Stimulated activated CD4-positive, alpha-beta T cell treated with anti-CD3 and anti-CD28 coated beads, Interleukin-1b, Interleukin-23, amount 100 ng/mL, for 1 hour (primary cell): ENCODE measurements at regions not wholly inside any gene's neighbourhood (a gene's known extent, or its start where the extent isn't known, plus 50 kb on each side); places are given as distances from the start of the nearest gene placed in this dataset.
"Not testable (repeated sequence)": the region's sequence is repeated elsewhere in the genome, so short reads cannot be mapped to it uniquely, and the experiment has no call there.

ENCODE experiments used
- DNase-seq, 2 donors: peaks; one replicate each; pipeline ENCODE4 v3.0.0-alpha.2; 2020; ENCODE audit warnings: low read depth in 2 of 2

DNA sequence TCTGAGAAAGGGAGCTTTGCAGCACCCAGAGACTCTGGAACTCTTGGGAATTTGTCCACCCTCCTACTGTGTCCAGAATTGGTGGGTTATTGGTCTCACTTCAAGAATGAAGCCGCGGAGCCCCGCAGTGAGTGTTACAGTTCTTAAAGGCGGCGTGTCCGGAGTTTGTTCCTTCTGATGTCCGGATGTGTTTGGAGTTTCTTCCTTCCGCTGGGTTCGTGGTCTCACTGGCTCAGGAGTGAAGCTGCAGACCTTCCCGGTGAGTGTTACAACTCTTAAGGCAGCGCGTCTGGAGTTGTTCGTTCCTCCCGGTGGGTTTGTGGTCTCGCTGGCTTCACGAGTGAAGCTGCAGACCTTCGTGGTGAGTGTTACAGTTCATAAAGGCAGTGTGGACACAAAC, 824.7 kb downstream of the LRRTM4 start:
- not testable (repeated sequence) for DNase-seq

DNA sequence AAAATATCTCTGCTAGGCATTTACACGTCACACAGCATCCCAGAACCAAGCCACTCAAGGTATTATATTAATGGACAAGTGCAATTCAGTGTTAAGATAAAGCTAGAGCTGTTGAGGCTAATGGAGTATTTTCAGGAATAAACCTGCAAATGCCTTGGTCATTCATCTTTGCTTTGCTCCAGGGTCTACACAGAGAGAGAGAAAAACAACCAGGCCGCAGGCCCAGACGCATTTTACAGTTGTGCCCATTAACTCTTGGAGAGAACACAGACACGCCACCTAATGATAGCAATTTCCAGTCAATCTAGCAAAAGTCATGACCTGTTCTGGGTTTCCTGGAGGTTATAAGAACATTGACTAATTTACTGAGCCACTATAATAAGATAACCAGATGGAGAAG, 829.3 kb downstream of the LRRTM4 start:
- no peak for DNase-seq

DNA sequence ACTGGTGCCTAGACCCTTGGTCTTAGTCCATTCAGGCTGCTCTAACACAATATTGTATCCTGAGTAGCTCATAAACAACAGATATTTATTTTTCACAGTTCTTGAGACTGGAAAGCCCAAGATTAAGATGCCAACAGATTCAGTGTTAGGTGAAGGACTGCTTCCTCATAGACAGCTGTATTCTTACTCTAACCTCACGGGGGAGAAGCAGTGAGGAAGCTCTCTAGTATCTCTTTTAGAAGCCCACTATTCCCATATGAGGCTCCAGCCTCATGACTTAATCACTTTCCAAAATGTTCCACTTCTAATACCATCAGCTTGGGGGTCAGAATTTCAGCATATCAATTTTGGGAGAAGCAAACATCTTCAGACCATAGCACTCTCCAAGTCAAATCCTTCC, 833.4 kb downstream of the LRRTM4 start:
- no peak for DNase-seq

DNA sequence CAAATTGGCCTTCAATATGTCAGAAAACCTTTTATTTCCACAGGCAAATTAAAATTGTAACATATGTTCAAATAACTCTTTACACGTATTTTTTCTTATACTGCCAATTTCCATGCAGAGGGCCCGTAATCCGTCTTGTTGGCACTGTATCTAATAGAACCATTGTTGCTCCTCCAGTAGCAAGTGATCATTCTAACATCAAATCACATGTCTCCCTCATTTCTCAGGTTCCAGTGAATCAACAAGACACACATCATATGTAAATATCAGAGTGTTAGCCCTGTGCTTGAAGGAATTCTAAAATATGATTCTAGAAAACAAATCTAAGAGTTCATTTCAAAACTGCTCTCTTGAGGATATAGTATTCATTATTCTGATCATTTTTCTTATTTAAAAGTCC, 834.3 kb downstream of the LRRTM4 start:
- no peak for DNase-seq

DNA sequence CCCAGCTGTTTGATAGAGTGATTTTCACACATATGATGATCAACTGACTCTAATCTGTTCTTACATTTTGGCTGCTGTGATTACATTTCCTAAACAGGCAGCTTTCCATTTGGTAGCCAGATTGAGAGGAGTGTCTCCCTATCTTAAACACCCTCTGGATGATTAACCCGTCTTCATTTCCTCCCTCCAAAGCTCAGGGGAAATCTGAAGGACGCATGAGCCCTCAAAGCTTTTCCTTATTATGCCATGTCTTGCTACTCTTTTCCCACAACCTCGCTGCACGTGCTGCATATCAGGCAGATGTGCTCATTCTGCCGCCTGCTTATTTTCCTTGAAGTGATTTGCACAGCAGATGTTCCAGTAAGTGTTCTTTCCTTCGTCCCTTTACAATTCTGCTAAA, 837.4 kb downstream of the LRRTM4 start:
- no peak for DNase-seq

DNA sequence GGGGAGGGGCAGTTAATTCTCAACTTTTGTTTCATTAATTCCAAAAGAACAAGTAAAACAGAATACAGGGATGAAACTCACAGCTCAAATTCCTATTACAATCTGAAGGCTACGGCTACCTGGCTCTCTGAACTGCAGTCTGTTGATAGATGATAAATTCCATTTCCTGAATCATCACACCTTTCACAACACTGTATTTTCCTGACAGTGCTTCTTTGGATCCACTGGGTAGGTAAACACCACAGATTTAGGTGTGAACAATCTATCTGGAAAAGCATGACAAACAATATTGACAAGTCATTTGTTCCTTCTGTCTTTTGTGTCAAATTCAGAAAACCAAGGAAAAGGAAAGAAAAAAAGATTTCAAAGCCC, 843.2 kb downstream of the LRRTM4 start:
- no peak for DNase-seq

DNA sequence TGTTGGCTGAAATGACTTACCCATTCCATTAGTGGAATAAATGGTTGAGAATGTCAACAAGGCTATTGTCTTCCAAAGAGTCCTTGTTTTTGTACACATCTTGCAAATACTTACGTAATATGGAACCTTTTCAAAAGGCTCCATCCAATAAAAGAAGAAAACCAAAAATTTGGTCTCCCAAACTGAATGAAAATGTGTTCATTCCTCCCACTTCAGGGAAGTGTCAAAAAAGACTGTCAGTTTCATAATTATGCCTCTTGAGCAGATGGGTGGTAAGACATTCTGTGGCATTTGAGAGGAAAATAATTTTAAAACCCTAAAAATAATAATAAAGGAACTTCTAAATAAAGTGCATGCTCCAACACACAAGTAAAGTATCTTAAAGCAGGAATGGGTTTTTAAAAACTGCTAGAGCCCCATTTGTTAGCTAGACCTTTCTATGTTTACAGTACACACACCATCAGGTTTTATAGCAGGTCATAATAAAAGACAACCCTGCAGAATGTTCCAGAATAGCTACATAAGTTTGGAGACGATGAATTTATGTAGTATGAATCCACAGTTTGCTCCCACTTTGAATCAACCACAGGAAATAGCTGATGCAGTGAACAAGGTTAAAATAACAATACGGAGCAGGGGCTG, 843.7 kb downstream of the LRRTM4 start:
- DNase-seq, result no peak

DNA sequence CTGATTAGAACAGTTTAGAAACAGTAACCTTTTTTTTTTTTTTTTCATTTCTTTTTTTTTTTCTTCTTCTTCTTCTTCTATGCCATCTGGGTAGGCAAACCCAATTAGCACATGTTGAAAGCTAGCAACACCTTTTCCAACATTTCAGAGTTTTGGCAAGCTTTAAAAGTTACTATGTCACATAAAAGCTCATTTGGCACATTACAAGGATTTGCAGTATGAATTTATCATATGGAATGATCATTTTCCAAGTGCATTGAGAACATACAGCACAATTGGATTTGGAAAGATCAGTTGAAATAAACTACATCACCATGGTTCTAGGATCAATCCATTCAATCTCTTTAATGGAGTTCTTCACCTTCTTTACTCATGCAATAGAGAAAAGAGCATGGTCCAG, 847.0 kb downstream of the LRRTM4 start:
- DNase-seq, result no peak

DNA sequence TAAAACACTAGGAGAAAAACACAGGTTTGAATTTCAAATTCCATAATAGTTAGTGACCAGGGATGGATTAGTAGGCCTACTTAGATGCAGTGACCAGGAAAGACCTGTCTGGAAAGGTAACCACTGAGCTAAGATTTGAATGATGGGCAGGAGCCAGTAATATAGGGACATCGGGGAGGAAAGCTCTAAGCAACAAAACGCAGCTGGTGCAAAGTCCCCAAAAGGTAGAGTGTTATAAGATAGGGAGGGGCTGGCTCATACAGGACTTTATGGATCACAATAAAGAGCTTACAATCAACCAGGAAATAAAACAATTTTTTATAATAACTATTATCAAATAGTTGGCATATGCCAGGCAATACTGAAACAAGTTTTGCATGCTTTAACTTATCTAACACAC, 849.4 kb downstream of the LRRTM4 start:
- DNase-seq, result no peak

DNA sequence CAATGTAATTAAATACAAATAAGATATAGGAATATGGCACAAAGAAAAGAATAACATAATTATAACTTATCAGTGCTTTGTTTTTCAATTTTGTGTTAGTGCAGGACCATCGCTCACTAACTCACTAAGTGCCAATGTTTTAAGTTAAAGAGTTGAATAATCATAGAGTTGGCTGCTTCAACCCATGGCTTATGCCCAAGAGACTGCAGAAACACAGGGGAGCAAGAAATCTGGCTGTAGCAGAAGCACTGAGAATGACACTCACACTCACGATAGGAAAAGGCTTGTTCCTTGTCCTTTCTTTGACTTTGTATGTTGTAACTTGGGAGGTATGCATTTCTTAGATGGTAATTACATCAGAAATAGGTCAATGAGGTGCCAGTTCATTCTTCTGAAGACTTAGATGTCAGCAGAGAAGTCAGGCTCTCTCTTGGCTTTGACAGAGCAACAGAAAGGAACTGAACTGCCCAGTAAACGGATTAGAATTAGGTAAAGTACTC, 852.2 kb downstream of the LRRTM4 start:
- DNase-seq, result no peak

DNA sequence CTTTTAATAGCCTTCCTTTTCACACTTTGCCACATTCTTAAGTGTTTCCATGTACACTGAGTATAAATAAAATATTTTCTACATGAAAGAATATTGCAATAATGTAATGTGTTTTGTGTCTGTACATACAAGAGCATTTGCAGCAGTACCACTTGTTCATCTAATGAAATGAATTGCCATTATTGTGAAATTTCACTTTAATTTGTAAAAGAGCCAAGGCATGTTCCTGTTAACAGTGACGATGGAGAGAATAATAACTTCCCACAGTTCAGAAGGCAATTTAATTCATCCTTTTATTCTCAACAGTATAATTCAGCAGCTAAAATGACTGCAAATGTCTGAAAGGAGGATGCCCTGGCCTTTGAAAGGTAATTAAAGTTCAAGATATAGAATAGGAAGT, 853.9 kb downstream of the LRRTM4 start:
- DNase-seq, result no peak

DNA sequence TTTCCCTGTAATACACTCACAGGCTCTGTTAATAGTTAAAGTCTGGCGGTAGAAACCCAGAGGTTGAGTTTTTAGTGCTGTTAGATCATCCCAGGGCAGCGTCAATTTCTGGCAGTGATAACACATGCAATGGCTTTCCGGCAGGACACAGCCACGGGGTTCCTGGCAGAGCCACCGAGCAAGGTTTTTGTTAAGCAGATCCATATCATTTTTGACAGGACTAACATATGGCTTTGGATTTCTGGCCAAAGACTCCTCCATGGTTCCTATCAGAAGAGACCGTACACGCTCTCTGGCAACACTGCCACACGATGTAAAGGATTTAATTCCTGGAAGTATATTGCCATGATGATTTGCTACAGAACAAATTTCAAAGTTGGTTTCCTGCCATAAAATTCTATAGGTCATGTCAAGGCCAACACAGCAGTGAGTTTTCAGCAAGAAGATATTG, 854.3 kb downstream of the LRRTM4 start:
- DNase-seq, result no peak

DNA sequence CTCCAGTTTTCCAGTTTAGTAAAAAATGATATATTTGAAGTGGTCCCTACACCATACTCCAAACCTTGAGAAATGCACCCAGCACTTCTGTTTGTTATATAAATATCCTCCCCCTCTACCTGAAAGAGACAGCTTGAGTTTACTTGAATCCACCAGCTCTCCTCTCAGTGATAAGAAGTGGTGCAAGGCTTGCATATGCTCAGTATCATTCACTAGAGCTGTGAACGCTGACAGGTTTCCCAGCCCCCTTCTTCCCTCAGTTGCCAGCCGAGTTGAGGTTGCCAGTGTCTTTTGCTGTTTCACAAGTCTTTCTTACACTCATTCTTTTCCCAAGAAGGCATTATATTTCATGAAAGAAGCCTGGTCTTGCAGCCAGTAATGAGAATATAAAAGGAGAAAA, 880.0 kb downstream of the LRRTM4 start:
- DNase-seq, result no peak

DNA sequence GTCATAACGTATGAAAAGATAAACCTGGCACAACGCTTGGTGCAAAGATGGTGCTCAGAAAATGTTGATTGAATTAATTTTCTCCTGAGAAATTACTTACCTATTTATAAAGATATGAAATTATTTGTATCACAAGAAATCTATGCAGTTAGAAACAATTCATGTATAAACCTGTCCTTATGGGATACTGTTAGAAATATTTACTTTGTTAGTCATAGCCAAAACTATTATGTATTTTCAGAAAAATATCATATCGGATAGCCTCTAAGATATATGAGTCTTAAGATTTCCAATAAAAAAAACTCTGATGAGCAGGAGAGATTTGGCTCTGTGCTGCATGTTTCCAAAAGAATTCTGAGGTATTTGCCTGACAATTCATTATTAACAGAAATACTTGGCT, 880.7 kb downstream of the LRRTM4 start:
- DNase-seq, result no peak

DNA sequence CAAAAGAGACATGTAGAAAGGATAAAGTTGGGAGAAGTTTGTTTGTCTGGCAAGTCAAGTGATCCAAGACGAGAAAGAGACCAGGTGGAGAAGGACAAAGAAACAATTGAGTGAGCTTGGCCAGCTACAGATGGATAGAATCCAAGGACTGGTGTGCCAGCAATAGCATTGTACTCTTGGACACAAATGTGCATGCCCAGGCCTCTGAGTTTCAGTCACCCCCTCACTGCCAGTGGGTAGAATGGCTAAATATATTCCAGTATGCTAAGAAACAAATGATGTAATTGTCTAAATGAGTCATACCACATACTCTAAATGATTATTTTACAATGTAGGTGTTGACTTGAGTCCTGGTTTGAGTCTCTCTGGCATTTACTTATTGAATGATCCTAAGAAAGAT, 881.3 kb downstream of the LRRTM4 start:
- DNase-seq, result no peak

DNA sequence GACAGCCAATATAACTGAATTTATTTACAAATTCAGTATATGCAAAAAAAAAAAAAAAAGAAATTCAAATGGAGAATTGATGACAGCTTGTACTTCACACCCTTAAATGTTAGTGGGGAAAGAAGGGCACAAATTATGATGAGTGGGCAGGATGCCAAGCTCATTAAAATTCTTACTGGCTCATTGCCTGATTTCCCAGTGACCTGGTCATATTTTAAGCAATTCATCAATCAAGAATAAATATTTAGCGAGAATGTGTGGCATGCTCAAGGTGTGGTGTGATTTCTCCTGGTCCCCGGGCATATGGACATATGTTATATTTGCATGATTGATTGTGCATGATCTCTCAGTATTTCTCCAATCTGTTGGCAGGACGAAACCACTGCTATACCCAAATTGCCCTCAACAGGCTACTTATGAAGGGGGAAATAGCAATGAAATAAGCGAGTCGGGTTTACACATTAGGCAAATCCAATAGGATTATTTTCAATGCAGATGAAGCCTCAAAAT, 883.0 kb downstream of the LRRTM4 start:
- no peak for DNase-seq

DNA sequence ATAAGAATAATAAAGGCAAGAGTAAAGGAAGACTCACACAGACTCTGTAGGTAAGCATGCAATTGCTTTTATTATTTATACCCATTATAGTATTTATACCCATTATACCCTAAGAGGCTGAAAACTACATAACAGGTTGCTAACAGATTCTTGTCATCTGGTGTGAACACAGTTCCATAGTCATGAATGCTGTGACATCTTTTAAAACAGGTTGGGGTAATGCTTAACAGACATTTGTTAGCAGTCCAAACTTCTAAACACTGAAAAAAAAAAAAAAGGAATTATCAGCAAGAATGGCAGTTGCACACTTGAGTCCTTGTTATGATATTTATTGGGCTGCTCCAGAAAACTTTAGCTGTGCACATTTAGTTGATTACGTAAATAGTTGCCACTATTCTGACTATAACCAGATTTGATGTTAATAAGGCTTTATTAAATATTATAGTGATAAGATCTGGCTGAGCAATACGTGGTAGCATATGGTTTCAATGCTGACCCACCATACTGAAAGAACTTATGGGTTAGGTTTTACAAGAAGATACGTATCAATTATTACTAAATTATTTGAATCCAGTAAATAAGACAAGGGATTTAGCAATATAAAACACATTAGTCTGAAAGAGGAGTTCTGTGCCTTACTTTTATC, 888.8 kb downstream of the LRRTM4 start:
- DNase-seq, result no peak

DNA sequence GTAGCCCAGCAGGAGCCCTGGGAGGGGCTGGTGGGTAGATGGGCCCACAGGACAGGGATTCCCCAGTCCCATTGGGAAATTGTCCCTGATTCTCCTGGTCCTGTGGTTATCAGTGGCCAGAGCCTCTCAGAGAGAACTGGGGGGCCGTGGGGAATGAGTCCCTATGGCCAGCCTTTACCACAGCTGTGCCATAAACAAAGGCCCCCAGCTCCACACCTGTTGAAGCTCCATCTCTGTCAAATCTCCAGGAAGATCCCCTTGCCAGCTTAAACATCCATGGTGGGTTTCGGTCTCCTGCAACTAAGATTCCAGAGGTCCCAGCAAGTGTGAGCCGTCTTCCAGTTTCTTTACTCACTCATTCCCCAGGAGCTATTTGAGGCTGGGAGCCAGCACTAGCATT, 897.1 kb downstream of the LRRTM4 start:
- DNase-seq, result no peak

DNA sequence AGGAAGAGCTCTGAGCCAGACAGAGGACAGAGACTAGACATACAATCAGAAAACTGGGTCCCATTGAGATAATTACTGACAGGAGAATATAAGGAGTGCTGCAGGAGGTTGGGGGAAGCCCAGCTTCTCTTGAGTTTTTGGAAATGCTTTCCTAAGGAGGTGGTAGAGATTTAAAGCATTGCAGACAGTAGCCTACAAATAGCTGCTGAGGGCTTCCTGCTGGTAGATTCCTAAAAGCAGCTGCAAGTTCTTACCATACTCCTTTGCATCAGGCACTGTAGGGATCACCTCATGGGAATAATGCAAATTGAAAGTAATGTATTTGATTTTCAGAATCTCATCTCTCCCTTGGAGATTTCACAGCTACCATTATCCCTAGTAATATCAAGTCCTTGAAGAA, 902.6 kb upstream of the GCFC2 start:
- DNase-seq, result no peak

DNA sequence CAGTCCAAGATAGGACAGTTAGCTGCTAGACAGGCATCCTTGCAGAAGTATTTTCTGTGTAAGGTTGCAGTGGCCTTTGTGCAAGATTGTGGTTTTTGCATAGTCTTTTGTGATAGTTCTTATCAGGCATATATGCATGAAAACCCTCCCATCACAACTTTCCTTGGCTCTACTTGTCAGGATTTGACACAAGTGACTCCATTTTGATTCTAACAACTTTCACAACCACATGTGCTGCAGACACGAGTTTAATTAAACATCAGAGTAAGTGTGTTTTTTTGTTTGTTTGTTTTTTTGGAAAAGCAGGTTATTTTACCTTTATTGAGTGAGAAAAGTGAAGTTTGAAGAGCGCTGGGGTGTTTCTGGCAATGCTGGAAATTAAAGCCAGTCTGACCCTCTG, 902.0 kb upstream of the GCFC2 start:
- DNase-seq, result no peak

DNA sequence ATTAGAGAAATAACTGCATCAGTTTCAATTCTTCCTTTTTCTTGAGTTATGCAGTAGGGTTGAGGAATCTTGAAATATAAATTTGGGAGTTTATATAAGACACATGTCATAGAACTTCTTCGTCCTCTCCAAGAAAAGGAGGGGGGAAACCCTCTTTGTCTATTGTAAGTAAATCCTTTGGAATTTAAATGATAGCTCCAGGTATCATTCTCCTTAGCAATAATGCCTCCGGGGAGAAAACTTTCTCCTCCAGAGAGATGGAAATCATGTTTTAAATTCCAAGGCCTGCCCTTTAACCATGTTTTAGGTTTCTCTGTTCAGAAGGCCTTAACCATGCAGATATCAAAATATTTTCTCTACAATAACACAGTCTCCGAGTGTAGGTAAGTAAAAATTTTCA, 899.7 kb upstream of the GCFC2 start:
- DNase-seq, result no peak

DNA sequence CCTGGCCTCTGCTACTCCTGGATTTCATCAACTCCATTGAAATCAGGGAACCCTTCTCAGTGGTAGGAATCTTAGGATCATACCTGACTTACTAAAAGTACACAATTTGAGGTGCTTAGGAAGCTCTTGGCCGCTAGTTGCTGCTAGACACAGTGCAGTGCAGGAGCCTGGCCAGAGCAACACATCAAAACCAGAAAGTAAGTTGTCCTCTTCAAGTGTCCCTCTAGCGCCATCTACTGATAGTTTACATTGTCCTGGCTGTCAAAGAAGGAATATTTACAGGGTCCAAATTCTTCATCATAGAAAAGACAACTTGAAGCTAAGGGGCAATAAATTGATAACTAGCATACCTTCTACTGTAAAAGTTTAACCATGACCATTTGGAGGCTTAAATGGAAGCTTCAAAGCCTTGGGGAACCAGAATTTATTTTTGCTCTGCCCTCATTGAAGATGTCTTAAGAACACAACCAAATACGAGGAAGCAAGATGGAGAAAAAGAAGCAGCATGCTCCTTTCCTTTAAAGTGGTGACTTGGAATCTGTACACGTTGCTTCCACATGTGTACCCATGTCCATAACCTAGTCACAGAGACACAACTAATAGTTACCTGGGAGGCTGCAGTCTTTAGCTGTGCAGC, 889.1 kb upstream of the GCFC2 start:
- no peak for DNase-seq

DNA sequence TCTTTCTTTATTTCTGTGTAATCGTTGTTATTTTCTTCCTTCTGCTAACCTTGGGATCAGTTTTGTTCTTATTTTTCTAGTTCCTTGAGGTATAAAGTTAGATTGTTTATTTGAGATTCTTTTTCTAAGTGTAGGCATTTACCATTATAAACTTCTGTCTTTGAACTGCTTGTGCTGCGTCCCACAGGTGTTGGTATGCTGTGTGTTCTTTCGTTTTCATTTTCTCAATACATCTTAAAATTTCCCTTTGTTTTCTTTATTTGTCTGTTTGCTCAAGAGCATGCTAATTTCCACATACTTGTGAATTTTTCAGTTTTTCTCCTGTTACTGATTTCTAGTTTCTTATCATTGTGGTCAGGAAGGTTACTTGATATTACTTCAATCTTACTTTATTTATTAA, 873.8 kb upstream of the GCFC2 start:
- no peak for DNase-seq
